GM19043 (cell line): ENCODE measurements at regions not wholly inside any gene's neighbourhood (a gene's known extent, or its start where the extent isn't known, plus 50 kb on each side); places are given as distances from the start of the nearest gene placed in this dataset.

Experiments
- ATAC-seq: cut with Tn5 transposase; IDR thresholded peaks from one replicate; pipeline ENCODE4 v1.9.1; 2021; ENCODE audit warnings: low read depth; ENCODE audit not compliant: unreplicated experiment

DNA sequence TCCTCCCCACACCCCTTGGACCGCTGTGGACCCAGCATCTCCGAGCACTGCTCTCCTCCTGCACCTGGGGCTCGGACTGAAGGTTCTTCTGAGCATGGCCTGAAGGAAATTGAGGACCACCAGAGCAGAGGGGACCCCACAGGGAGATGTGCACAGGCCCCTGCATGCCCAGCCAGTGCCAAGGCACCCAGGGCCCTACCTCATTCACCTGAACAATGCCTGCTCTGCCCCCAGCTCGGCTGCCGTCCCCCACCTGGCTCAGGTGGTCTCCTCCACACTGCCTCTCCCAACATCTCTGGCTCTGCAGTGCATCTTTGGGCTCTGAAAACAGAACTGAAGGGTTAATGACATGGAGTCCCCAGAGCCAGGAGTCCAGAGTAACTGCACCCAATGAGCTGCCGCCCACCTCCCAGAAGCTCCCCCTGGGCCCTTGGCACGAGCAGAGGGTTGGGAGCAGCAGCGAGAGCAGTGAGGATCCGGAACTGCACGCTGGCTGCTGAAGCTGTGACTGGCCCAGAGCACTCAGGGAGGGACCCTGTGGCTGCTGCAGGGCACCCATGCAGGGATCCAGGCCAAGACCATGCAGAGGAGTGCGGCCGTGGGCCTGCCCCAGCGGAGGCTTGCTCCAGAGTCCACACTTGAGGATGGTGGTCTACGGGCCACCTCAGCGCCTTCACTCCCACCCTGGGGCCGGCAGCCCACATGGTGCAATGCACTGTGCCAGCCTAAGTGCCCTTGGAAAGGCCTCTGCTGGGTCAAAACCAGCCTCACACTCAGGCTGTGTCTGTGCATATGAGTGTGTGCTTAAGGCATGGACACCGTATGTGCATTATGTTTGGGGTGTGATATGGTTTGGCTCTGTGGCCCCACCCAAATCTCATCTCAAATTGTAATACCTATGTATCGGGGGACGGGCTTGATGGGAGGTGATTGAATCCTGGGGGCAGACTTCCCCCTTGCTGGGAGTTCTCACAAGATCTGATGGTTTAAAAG is 686.1 kb downstream of the TBC1D22A start:
- ATAC-seq = no peak

DNA sequence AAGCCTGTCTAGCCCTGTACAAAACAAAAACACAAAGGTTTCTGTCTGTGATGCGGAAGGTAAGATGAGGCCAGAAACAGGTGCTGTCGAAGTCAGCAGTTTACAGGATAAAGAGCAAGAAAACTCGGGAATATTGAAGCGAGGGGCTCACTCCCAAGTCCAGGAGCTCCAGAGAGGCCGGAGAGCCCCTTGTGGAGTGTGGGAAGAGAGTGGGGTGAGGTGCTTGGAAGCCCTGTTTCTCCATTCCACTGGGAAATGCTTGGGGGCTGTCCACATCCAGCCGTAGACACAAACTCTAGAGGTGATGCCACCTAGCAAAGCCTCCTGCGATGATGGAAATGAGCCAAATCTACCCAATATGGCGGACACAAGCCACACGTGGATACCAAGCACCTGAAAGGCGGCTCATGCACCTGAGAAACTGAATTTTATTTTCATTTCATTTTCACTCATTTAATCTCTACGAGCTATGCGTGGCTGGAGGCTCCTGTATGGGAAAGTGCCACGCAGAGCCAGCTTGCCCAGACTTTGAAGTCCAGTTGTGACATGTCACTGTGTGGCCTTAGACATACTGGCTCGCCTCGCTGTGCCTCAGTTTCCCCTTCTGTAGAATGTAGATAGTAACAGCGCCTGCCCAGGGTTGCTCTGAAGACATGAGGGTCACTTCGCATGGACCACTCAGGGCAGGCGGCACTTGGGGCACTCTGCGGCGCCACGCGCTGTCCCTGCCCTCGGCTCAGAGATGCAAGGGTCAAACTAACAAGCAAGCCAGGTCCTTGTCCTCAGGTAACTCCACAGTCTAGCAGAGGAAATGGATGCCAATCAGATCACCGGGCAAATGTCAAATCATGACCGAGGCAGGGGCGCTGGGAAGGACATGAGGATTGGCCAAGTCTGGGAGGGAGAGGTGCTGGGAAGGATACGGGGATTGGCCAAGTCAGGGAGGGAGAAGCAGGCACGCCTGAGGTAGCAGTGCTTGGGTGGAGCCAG is 684.7 kb downstream of the TBC1D22A start:
- ATAC-seq = no peak

DNA sequence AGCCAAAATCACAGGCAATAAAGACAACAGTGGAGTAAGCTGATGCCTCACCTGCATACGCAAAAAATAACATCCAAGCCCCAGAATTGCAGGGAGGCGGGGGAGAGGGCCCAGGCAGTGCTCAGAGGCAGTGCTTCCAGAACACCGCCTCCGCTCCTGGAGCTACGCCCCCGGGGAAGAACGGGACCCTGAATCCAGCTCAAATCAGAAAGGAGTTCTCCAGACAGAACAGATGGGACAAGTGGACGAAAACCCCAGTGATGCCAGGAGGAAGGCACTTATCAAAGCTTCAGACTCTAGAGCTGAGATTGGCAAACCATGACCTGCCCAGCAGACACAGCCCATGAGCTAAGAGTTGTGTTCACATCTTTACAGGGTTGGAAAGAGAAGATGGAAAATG is 683.9 kb downstream of the TBC1D22A start:
- no peak for ATAC-seq

DNA sequence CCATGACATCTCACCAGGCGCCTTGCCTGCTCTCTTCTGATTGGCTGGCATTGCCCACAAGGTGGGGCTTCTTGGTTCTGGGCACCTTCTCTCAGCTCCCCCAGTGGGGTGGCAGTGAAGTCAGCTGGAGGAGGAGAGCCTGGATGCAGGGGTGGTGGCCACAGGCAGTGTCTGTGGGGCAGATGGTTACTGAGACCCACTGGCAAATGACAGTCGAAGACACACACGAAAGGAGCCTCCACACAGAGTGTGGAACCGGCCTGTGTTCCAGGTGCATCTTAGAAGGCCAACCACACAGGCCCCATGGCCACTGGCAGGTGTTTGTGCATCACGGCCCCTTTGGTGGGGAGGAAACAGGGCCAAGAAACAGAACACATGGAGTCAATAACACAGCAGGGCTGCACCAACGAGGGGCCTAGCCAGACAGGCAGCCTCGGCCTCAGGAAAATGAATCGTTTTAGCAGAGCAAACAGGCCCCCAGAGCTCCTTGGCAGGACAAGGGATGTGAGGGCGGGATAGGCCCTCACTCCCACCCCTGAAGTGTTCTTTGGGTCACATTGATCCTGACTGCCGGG is 683.4 kb downstream of the TBC1D22A start:
- ATAC-seq = no peak

DNA sequence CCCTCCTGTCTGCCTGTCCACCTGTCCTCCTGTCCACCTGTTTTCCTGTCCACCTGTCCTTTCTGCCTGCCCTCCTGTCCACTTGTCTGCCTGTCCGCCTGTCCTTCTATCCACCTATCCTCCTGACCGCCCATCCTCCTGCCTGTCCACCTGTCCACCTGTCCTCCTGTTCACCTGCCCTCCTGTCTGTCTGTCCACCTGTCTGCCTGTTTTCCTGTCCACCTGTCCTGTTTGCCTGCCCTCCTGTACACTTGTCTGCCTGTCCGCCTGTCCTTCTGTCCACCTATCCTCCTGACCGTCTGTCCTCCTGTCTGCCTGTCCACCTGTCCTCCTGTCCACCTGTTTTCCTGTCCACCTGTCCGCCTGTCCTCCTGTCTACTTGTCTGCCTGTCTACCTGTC is 682.8 kb downstream of the TBC1D22A start:
- no peak for ATAC-seq

GRCh38 chr22:47444746-47445065 is 682.3 kb downstream of the TBC1D22A start:
- ATAC-seq = no peak

- ATAC-seq = no peak
These were observed 681.6 kb downstream of the TBC1D22A start for GRCh38 chr22:47443836-47444745.

DNA sequence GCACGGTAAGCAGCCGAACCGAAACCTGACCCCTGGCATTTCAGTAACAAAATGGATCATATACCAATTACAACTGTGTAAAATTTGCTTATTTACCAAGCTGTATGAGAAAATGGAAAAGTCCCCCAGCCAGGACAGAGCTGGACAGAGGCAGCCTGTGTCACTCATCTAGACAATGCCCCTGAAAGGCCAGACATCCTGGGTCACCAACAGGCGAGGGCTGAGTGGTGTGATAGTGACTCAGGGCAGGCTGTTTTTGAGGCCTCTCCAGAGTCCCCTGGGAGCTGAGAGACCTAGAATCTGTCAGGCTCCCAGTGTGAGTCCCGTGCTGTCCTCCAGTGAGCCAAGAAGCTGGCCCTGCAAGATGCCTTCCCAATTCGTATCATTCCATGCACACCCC is 680.4 kb downstream of the TBC1D22A start:
- no peak for ATAC-seq

- ATAC-seq = no peak
These were observed 677.3 kb downstream of the TBC1D22A start for GRCh38 chr22:47439643-47440265.

DNA sequence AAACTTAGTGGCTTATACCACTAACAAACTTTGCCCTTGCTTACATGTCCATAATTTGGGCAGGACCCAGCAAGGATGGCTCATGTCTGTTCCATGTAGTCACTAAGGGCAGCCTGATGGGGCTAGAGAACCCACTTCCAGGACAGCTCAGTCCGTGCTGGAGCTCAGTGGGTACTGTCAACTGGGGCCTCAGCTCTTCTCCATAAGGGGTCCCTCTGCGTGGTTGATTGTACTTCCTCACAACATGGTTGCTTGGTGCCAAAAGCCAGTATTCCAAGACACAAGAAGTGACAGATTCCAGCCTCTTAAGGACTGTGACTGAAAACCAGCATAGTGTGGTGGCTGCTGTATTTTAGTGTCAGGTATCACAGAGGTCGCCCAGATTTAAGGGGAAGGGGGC is 675.2 kb downstream of the TBC1D22A start:
- ATAC-seq = no peak

- no peak for ATAC-seq
These were observed 674.7 kb downstream of the TBC1D22A start for GRCh38 chr22:47437110-47437509.

DNA sequence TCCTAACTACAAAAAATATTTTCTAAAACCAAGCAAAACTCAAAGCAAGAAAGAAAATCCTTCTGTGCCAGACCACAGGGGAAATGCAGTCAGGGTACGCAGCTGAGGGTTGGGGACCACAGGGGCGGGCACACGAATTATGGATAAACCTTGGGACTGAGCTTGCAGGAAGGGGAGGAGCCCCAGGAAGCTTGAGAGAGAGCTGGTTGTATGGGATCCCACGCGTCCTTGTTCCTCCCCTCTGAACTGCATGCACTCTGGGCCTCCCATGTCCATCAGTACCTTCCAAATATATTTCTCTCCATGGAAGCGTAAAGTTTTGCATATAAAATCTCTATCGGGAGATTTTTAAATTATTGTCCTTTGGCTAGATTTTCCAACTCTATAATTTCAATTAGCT is 673.4 kb downstream of the TBC1D22A start:
- no peak for ATAC-seq

GRCh38 chr22:47435204-47435487 is 672.7 kb downstream of the TBC1D22A start:
- ATAC-seq = no peak

- no peak for ATAC-seq
These were observed 672.1 kb downstream of the TBC1D22A start for GRCh38 chr22:47434336-47435203.

DNA sequence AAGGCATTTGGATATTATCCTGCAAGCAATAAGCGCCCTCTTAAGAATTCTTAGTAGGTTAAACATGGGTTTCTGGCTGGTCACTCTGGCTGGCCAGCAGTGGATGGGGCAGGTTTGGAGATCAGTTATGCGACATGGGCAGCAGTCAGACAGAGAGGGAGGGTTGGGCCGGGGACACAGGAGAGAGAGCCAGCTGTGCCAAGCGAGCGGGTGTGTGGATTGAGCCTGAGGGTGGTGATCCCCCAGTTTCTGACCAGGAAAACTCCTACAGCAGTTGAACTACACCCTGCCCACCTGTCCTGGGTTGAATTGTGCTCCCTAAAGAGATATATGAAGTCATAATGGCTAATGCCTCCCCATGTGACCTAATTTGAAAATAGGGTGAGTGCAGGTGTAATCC is 671.2 kb downstream of the TBC1D22A start:
- ATAC-seq = no peak

DNA sequence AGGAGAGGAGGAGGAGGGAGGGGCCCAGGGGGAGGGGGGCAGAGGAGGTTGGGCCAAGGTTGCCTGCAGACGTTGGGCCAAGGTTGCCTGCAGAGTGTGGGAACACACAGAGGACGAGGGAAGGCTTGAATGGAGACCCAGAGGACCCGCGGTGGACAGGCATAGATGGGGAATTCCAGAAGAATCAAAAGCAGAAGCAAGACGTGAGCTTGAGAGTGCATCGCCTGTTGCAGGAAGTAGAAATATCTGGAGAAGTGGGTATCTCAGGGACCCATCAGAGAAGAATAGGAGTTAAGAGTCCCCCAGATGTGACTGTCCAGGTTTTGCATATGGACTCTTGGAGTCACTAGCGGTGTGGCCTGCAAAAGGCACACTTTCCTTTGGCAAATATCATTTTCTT is 670.2 kb downstream of the TBC1D22A start:
- ATAC-seq = no peak

DNA sequence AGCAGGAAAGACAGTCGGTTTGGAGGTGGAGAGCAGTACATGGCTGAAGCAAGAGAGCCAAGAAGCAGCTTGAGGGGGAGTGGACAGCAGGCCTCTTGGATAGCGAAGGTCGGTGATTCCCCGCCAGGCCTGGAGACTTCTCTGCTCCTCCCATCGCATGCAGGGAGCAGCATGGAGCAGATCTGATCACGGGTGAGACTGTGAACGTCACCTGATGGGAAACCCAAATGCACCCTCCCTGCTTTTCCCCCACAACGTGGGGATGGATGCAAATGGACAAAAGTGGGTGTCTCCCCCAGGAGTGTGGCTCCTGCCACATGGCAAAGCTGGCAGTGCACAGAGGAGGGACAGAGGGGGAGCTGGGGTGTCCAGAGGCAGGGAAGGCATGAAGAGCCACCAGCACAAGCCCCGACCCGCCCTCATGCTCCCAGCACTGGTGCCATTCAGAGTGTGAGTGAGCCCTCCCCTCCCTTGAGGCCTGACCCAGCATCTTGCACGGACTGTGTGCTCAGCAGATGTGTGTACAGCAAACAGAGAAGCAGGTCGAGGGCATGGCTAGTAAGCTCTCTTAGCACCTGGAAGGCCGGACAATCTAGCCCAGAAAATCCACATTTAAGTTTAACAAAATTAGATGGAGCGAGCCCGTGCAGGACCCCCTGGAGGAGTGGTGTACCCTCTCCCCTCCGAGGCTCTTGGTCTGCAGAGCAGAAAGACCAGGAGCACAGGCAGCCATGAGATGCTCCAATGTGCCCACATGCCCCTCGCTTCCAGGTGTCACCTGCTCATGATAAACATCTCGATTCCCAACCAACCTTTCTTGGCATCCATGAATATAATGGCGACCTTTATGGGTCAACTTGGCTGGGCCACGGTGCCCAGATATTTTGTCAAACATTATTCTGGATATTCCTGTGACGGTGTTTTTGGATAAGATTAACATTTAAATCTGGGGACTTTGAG is 661.7 kb downstream of the TBC1D22A start:
- no peak for ATAC-seq

DNA sequence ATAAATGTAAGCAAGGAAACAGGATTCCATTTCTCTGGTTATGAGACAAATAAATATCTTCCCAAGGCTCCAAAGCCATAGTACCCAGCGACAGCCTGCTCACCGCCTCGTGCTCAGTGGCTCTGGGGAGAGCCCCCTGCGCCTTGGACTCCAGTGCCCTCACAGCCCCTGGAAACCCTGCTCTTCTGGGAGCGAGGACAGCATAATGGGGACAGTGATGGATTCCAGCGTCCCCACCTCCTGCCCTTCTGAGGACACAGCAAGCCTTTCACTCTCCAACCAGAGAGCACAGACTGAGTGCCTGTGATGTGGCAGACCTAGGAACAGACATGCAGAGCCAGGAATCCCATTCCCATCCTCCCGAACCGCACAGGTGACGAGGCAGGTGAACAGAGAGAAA is 660.8 kb downstream of the TBC1D22A start:
- no peak for ATAC-seq
